ENCODE measurements at regions not wholly inside any gene's neighbourhood (a gene's known extent, or its start where the extent isn't known, plus 50 kb on each side); places are given as distances from the start of the nearest gene placed in this dataset.
"Not testable (repeated sequence)": the region's sequence is repeated elsewhere in the genome, so short reads cannot be mapped to it uniquely, and the experiment has no call there.

- no peak for DNase-seq (ENCODE audit: extremely low spot score)
- POLR2A ChIA-PET = no interaction called here
- TF ChIP-seq, protein P1, sequence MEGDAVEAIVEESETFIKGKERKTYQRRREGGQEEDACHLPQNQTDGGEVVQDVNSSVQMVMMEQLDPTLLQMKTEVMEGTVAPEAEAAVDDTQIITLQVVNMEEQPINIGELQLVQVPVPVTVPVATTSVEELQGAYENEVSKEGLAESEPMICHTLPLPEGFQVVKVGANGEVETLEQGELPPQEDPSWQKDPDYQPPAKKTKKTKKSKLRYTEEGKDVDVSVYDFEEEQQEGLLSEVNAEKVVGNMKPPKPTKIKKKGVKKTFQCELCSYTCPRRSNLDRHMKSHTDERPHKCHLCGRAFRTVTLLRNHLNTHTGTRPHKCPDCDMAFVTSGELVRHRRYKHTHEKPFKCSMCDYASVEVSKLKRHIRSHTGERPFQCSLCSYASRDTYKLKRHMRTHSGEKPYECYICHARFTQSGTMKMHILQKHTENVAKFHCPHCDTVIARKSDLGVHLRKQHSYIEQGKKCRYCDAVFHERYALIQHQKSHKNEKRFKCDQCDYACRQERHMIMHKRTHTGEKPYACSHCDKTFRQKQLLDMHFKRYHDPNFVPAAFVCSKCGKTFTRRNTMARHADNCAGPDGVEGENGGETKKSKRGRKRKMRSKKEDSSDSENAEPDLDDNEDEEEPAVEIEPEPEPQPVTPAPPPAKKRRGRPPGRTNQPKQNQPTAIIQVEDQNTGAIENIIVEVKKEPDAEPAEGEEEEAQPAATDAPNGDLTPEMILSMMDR (IDR thresholded peaks at IDR 0.05; ENCODE audit: control extremely low read depth, extremely low read depth, low read depth, missing control alignments) = no peak
- CTCF ChIA-PET = no interaction called here
These were observed 120.5 kb downstream of the RFX6 start for GRCh38 chr6:116997496-116997895.

- ChIA-PET CTCF (interaction anchor here (0.6 to 1.4 kb wide), 2 partner anchors 13 to 113 kb away, joined by 3 read pairs; no protein-coding TSS in a partner anchor), POLR2A (no interaction called here)
- DNase-seq (ENCODE audit: extremely low spot score) = no peak
- TF ChIP-seq, protein P1 (IDR thresholded peaks at IDR 0.05; ENCODE audit: control extremely low read depth, extremely low read depth, low read depth, missing control alignments) = no peak
These were observed 130.6 kb downstream of the RFX6 start for GRCh38 chr6:117007659-117008058.

DNA sequence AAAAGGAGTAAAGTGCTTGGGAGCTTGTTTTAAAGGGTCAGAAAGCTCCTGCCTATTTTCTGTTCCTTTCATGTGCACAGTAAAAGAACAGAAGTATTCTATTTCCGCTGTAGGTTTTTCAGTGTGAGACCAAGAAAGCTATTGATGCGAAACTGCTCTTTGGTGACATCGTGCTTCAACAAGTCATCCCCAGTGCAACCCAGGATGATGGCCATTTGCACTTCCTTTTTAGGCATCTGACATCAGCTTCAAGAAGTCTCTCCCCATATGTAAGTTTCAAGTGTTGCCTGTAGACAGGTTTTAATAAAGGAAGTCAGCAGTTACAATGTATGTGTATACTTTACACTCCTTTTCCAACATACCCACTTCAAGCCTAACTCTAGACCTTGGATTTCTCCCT, 131.6 kb downstream of the RFX6 start:
- TF ChIP-seq, protein P1 (IDR thresholded peaks at IDR 0.05; ENCODE audit: control extremely low read depth, extremely low read depth, low read depth, missing control alignments) = no peak
- ChIA-PET CTCF (interaction anchor here (1.4 kb wide), 1 partner anchor 14 kb away, joined by 3 read pairs; no protein-coding TSS in a partner anchor), POLR2A (no interaction called here)
- peak; percentile 18 for DNase-seq (ENCODE audit: extremely low spot score)

DNA sequence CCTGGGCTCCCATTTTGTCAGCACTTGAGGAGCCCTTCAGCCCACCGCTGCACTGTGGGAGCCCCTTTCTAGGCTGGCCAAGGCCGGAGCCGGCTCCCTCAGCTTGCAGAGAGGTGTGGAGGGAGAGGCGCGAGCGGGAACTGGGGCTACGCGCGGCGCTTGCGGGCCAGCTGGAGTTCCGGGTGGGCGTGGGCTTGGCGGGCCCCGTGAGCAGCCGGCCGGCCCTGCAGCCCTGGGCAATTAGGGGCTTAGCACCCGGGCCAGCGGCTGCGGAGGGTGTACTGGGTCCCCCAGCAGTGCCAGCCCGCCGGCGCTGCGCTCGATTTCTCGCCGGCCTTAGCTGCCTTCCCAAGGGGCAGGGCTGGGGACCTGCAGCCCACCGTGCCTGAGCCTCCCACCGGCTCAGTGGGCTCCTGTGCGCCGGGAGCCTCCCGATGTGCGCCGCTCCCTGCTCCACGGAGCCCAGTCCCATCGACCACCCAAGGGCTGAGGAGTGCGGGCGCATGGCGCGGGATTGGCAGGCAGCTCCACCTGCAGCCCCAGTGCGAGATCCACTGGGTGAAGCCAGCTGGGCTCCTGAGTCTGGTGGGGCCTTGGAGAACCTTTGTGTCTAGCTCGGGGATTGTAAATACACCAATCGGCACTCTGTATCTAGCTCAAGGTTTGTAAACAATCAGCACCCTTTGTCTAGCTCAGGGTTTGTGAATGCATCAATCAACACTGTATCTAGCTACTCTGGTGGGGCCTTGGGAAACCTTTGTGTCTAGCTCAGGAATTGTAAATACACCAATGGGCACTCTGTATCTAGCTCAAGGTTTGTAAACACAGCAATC, 137.8 kb downstream of the RFX6 start:
- CTCF ChIA-PET, POLR2A ChIA-PET: not testable (repeated sequence)

GRCh38 chr6:117015474-117015804, 138.4 kb downstream of the RFX6 start:
- POLR2A ChIA-PET, CTCF ChIA-PET: not testable (repeated sequence)

More for the DNA sequence above, 137.8 kb downstream of the RFX6 start:
- DNase-seq (ENCODE audit: extremely low spot score) = not testable (repeated sequence)

DNA sequence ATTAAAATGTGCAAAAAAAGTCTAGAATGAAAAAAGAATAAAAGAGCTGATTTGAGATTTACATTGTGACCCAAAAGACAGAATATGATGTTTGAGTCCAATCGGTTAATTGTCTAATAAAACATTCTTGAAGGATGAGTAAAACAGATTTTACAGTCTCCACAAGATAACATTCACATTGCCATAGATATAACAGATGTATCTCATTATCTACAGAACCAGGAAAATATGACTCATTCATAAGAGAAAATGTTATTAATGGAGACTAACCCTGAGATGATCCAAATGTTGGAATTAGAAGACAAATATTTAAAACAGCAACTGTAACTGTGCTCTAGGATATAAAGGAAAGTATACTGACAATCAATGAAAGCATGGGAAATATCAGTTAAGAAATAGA, 141.7 kb downstream of the RFX6 start:
- CTCF ChIA-PET = no interaction called here

More at GRCh38 chr6:117015474-117015804, 138.4 kb downstream of the RFX6 start:
- not testable (repeated sequence) for DNase-seq (ENCODE audit: extremely low spot score)

DNA sequence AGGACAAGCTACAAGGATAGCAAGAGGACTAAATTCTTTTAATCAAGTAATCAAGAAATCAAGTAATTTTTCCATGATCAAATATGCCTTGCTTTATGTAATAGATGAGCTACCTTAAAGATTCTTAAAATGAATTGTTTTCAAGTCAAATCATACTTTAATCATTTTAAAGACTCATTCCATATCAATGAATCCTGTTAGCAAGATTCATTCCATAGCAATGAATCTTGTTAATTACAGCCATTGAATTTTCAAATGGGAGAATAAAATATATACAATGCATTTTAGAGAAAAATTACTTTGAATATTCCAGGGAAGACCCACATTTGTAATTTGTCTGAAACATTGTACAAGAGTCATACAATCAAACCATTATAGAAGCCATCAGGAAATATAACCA, 145.7 kb downstream of the RFX6 start:
- DNase-seq (ENCODE audit: extremely low spot score) = no peak
- ChIA-PET POLR2A (no interaction called here), CTCF (no interaction called here)
- TF ChIP-seq, protein P1 (IDR thresholded peaks at IDR 0.05; ENCODE audit: control extremely low read depth, extremely low read depth, low read depth, missing control alignments) = no peak

More for the DNA sequence above, 141.7 kb downstream of the RFX6 start:
- POLR2A ChIA-PET = no interaction called here
- DNase-seq (ENCODE audit: extremely low spot score) = no peak
- TF ChIP-seq, protein P1 (IDR thresholded peaks at IDR 0.05; ENCODE audit: control extremely low read depth, extremely low read depth, low read depth, missing control alignments) = no peak

Measured in GM10248 (cell line).